BLaER1 (cell line): ENCODE measurements at regions not wholly inside any gene's neighbourhood (a gene's known extent, or its start where the extent isn't known, plus 50 kb on each side); places are given as distances from the start of the nearest gene placed in this dataset.

ENCODE experiments used
- H3K27ac ChIP-seq: shearing (Covaris generic); formaldehyde crosslinking; 2 replicates; pipeline ENCODE4 v1.8.1; 2022
- H3K27me3 ChIP-seq: shearing (Covaris generic); formaldehyde crosslinking; 2 replicates; pipeline ENCODE4 v1.8.1; 2022
- H3K36me3 ChIP-seq: shearing (Covaris generic); formaldehyde crosslinking; 2 replicates; pipeline ENCODE4 v1.8.1; 2022
- H3K4me1 ChIP-seq: shearing (Covaris generic); formaldehyde crosslinking; 2 replicates; pipeline ENCODE4 v1.8.1; 2022
- H3K4me2 ChIP-seq: shearing (Covaris generic); formaldehyde crosslinking; 2 replicates; pipeline ENCODE4 v1.8.1; 2022
- H3K4me3 ChIP-seq: shearing (Covaris generic); formaldehyde crosslinking; 2 replicates; pipeline ENCODE4 v1.8.1; 2022
- H3K9ac ChIP-seq: shearing (Covaris generic); formaldehyde crosslinking; 2 replicates; pipeline ENCODE4 v1.8.1; 2022
- H3K9me3 ChIP-seq: shearing (Covaris generic); formaldehyde crosslinking; 2 replicates; pipeline ENCODE4 v1.8.1; 2022
- H4K20me1 ChIP-seq: shearing (Covaris generic); formaldehyde crosslinking; 2 replicates; pipeline ENCODE4 v1.8.1; 2022
- Cebpa-rat ChIP-seq: shearing (Covaris generic); IDR thresholded peaks from 2 replicates; pipeline ENCODE4 v1.8.1; 2022

DNA sequence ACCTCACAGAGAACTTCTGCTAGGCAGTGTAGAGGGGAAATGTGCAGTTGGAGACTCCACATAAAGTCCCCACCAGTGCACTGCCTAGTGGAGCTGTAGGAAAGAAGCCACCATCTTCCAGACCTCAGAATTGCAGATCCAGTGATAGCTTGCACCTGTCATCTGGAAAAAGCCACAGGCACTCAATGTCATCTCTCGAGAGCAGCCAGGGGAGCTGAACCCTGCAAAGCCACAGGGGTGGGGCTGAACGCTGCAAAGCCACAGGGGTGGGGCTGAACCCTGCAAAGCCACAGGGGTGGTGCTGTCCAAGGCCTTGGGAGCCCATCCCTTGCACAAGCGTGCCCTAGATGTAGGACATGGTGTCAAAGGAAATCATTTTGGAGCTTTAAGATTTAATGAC lies 1226.3 kb downstream of the PCDH7 start:
- Histone ChIP-seq H3K4me2 (no peak overlapping the region), H3K27ac (no peak overlapping the region), H3K9ac (no peak overlapping the region), H3K4me1 (no peaks in the 10 kb centered on the region), H3K9me3 (no peaks in the 10 kb centered on the region), H4K20me1 (no peaks in the 10 kb centered on the region), H3K36me3 (no peaks in the 10 kb centered on the region), H3K4me3 (no peak overlapping the region), H3K27me3 (no peaks in the 10 kb centered on the region)
- TF ChIP-seq Cebpa-rat: no peak

DNA sequence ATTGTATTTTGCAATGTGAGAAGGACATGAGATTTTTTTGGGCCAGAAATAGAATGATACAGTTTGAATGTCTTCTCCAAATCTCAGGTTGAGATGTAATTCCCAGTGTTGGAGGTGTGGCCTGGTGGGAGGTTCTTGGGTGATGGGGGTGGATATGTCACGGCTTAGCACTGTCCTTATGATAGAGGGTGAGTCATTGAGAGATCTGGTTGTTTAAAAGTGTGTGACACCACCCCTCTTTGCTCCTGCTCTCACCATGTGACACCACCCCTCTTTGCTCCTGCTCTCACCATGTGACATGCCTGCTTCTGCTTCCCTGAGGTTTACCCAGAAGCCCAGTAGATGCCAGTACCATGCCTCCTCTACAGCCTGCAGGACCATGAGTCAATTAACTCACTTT lies 1226.9 kb downstream of the PCDH7 start:
- no peak overlapping the region for H3K4me2 ChIP-seq
- H3K9me3 ChIP-seq: no peaks in the 10 kb centered on the region
- no peaks in the 10 kb centered on the region for H3K27me3 ChIP-seq
- H3K36me3 ChIP-seq: no peaks in the 10 kb centered on the region
- no peak overlapping the region for H3K27ac ChIP-seq
- H3K4me3 ChIP-seq: no peak overlapping the region
- no peak for TF ChIP-seq Cebpa-rat
- no peak overlapping the region for H3K9ac ChIP-seq
- no peaks in the 10 kb centered on the region for H3K4me1 ChIP-seq
- H4K20me1 ChIP-seq: no peaks in the 10 kb centered on the region

DNA sequence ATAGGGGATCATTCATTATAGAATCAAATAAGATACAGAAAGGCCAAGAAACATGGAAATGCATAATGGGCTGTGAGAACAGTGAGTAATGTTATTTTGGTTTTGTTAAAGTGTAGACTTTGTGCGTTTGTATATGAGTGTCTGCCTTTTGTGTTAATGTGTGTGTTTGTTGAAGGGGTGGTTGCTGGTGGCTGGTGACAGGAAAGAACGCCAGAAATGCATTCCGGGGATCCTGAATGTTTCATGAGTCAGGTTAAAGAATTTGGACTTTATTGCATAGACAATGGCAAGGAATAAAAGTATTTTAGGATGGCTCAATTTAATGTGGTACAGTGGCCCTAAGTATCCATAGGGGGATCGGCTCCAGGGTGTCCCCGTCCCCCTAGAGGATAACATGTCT lies 1228.9 kb downstream of the PCDH7 start:
- H3K4me1 ChIP-seq: no peaks in the 10 kb centered on the region
- no peaks in the 10 kb centered on the region for H4K20me1 ChIP-seq
- no peak overlapping the region for H3K9ac ChIP-seq
- no peak for TF ChIP-seq Cebpa-rat
- H3K4me2 ChIP-seq: no peak overlapping the region
- no peak overlapping the region for H3K4me3 ChIP-seq
- no peak overlapping the region for H3K27ac ChIP-seq
- H3K9me3 ChIP-seq: no peaks in the 10 kb centered on the region
- no peaks in the 10 kb centered on the region for H3K36me3 ChIP-seq
- no peaks in the 10 kb centered on the region for H3K27me3 ChIP-seq

DNA sequence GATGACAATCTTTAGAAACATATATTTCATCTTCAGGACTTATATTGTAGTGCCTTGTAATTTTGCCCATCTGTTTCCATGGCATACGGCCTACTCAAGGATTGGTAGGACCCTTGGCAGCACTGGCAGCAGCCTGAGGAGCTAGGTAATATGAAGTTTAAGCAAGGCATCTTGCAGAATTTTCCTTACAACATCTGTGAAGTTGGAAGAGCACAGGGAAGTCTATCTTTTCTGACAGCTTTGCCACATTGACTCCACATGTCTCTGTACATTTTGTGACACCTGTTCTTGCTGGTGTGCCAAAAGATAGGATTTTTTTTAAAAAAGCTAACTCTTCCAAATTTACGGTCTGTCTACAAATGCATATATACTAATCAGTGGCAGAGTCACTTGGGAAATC lies 1235.2 kb downstream of the PCDH7 start:
- H3K36me3 ChIP-seq: no peaks in the 10 kb centered on the region
- H3K4me3 ChIP-seq: no peak overlapping the region

DNA sequence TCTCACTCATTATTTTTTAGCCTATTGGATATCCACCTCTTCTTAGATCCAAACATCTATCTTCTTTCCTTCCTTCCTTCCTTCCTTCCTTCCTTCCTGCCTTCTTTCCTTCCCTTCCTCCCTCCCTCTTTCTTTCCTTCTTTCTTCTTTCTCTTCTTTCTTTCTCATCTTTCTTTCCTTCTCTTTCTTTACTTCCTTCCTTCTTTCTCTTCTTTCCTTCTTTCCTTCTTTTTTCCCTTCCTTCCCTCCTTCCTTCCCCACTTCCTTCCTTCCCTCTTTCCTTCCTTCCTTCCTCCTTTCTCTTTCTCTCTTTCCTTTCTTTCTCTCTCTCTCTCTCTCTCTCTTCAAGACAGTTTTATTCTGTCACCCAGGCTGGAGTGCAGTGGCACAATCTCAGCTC lies 1239.8 kb downstream of the PCDH7 start:
- Histone ChIP-seq H4K20me1 (no peaks in the 10 kb centered on the region), H3K27me3 (no peaks in the 10 kb centered on the region), H3K4me3 (no peak overlapping the region), H3K9me3 (no peaks in the 10 kb centered on the region), H3K4me1 (no peaks in the 10 kb centered on the region), H3K4me2 (no peak overlapping the region), H3K27ac (no peak overlapping the region), H3K9ac (no peak overlapping the region), H3K36me3 (no peaks in the 10 kb centered on the region)
- TF ChIP-seq Cebpa-rat: no peak

More for the DNA sequence above, 1235.2 kb downstream of the PCDH7 start:
- TF ChIP-seq Cebpa-rat: no peak
- H3K27me3 ChIP-seq: no peaks in the 10 kb centered on the region
- no peak overlapping the region for H3K4me2 ChIP-seq
- H3K27ac ChIP-seq: no peak overlapping the region
- no peaks in the 10 kb centered on the region for H3K9me3 ChIP-seq
- no peaks in the 10 kb centered on the region for H4K20me1 ChIP-seq
- H3K4me1 ChIP-seq: no peaks in the 10 kb centered on the region
- no peak overlapping the region for H3K9ac ChIP-seq

DNA sequence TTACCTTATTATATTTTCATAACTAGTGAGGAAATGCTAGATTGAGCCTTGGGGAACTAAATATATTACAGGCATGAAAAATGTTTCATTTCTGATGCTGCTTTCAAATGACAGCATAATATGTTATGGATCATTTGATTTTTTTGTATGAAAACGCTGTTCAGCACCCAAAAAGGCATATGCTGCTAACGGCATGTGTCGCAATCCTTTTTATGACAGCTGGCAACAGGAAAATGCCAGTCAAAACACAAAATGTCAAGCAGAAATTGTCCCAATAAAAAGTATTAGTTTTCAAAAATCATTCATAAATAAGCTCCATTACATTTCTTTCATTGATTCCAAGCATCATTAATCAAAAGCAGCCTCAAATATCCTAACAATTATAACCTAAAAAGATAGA lies 1244.5 kb downstream of the PCDH7 start:
- no peak overlapping the region for H3K4me3 ChIP-seq
- H3K27me3 ChIP-seq: no peaks in the 10 kb centered on the region
- H3K27ac ChIP-seq: no peak overlapping the region
- H3K9ac ChIP-seq: no peak overlapping the region
- no peaks in the 10 kb centered on the region for H4K20me1 ChIP-seq
- H3K4me1 ChIP-seq: no peaks in the 10 kb centered on the region
- no peak for TF ChIP-seq Cebpa-rat
- H3K9me3 ChIP-seq: no peaks in the 10 kb centered on the region
- no peak overlapping the region for H3K4me2 ChIP-seq
- no peaks in the 10 kb centered on the region for H3K36me3 ChIP-seq

DNA sequence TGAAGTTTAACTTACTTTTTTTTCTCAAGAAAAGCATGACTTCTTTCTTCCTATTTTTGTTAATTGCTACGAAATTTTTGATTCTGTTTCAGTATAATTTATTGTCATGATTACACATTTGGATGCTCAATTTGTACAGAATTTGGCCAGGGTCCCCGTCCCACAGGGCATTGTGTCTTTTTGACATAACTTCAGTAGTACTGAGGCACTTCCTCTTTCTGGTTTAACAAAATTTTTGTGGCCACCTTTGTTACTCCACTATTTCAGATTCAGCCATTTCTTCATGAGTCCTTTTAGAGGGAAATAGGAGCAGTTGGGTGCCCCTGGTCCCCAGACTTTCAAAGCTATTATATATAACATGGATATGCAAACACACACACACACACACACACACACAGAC lies 1248.7 kb downstream of the PCDH7 start:
- TF ChIP-seq Cebpa-rat: no peak

DNA sequence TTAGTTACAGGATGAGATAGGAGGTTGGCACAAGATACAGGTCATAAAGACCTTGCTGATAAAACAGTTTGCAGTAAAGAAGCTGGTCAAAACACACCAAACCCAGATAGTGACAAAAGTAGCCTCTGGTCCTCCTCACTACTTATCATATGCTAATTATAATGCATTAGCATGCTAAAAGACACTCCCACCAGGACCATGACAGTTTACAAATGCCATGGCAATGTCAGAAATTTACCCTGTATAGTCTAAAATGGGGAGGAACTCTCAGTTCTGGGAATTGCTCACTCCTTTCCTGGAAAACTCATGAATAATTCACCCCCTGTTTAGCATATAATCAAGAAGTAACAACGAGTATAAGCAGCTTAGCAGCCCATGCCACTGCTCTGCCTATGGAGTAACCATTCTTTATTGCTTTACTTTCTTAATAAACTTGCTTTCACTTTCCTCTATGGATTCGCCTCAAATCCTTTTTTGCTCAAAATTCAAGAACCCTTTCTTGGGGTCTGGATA lies 1254.4 kb downstream of the PCDH7 start:
- Histone ChIP-seq H4K20me1 (no peaks in the 10 kb centered on the region), H3K9me3 (no peaks in the 10 kb centered on the region), H3K9ac (no peak overlapping the region), H3K27ac (no peak overlapping the region), H3K36me3 (no peaks in the 10 kb centered on the region), H3K4me1 (no peaks in the 10 kb centered on the region), H3K4me3 (no peak overlapping the region), H3K27me3 (no peaks in the 10 kb centered on the region), H3K4me2 (no peak overlapping the region)
- TF ChIP-seq Cebpa-rat: no peak

More for the DNA sequence above, 1248.7 kb downstream of the PCDH7 start:
- Histone ChIP-seq H3K9me3 (no peaks in the 10 kb centered on the region), H3K4me3 (no peak overlapping the region), H3K27me3 (no peaks in the 10 kb centered on the region), H4K20me1 (no peaks in the 10 kb centered on the region), H3K36me3 (no peaks in the 10 kb centered on the region), H3K4me2 (no peak overlapping the region), H3K4me1 (no peaks in the 10 kb centered on the region), H3K9ac (no peak overlapping the region), H3K27ac (no peak overlapping the region)

DNA sequence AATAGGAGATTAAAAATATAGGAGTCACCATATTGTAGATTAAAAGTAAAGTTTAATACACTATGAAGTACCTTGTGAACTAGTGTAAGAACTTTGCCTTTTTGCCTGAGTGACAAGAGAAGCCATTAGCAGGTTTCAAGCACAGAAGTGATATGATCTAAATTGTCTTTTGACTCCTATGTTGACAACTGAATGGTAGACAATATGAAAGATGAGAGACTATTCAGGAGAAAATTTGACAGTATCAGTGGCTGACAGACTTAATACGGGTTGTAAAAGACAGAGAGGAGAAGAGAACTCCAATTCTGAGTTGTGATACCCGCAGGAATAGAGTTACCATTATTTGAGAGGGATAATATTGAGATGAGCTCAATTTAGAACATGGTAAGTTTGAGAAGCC lies 1259.8 kb downstream of the PCDH7 start:
- Histone ChIP-seq H3K9ac (no peak overlapping the region), H3K27me3 (no peaks in the 10 kb centered on the region), H3K4me1 (no peaks in the 10 kb centered on the region), H3K36me3 (no peaks in the 10 kb centered on the region), H3K4me3 (no peak overlapping the region), H3K9me3 (no peaks in the 10 kb centered on the region), H3K27ac (no peak overlapping the region), H3K4me2 (no peak overlapping the region), H4K20me1 (no peaks in the 10 kb centered on the region)
- no peak for TF ChIP-seq Cebpa-rat

DNA sequence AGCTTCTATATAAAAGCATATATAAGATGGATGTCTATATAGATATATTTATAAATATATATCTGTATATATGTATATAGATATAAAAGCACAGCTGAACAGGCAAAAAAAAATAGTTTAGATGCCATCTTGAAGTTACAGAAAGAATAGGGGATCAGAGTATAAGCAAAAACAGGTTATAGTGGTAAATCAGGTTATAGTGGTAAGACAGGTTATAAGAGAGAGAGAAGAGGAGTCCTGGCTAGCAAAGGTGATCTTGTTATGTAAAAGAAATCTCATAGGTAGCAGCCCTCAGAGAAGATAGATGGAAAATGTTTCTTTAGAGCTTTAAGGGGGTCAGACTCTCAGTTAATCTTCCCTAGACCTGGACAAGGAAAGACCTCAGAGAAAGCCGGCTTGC lies 1263.1 kb downstream of the PCDH7 start:
- H3K36me3 ChIP-seq: no peaks in the 10 kb centered on the region
- no peaks in the 10 kb centered on the region for H3K9me3 ChIP-seq
- no peaks in the 10 kb centered on the region for H4K20me1 ChIP-seq
- no peak for TF ChIP-seq Cebpa-rat
- no peak overlapping the region for H3K4me2 ChIP-seq
- H3K27me3 ChIP-seq: no peaks in the 10 kb centered on the region
- no peak overlapping the region for H3K27ac ChIP-seq
- H3K4me3 ChIP-seq: no peak overlapping the region
- no peak overlapping the region for H3K9ac ChIP-seq
- no peaks in the 10 kb centered on the region for H3K4me1 ChIP-seq

DNA sequence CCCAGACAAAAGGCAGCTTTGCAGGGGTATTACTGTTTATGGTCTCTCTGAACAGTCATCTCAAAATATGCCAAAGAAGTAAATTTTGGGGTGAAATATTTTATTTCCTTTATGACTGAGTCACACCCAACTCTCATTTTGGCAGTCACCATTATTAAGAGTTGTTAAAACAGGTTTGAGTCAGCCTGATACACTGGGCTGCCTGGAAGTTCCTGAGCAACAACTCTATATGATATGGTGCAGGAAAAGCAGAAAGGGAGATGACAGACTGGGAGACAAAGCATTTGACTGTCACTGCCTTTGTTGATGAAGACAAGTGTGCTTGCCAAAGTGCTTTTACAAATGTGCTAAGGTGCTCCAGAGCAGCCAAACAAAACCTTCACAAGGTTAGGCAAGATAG lies 1263.5 kb downstream of the PCDH7 start:
- Histone ChIP-seq H3K27me3 (no peaks in the 10 kb centered on the region), H3K9me3 (no peaks in the 10 kb centered on the region), H3K4me2 (no peak overlapping the region), H3K9ac (no peak overlapping the region), H3K4me3 (no peak overlapping the region), H3K36me3 (no peaks in the 10 kb centered on the region), H4K20me1 (no peaks in the 10 kb centered on the region), H3K27ac (no peak overlapping the region), H3K4me1 (no peaks in the 10 kb centered on the region)
- no peak for TF ChIP-seq Cebpa-rat
